Cardiac fibroblast (primary cell): ENCODE measurements at regions not wholly inside any gene's neighbourhood (a gene's known extent, or its start where the extent isn't known, plus 50 kb on each side); places are given as distances from the start of the nearest gene placed in this dataset.

Experiments used
- DNase-seq, 2 donors: peaks; one replicate each; pipeline versions ENCODE4 v3.0.0 to v3.0.0-alpha.2; 2010; ENCODE audit warnings: low read depth in 2 of 2
- H3K4me3 ChIP-seq, 2 donors: replicated peaks in 1 of 2; 1 replicate in 1 of 2; 2 replicates in 1 of 2; pipeline ENCODE4 v1.5.1; 2011; ENCODE audit warnings: low read depth in 2 of 2, low read length in 2 of 2, mild to moderate bottlenecking in 2 of 2, moderate library complexity in 1 of 2
- CTCF ChIP-seq: IDR thresholded peaks from one replicate; pipeline ENCODE4 v1.5.1; 2011; ENCODE audit warnings: low read depth, mild to moderate bottlenecking, low read length, inconsistent platforms

DNA sequence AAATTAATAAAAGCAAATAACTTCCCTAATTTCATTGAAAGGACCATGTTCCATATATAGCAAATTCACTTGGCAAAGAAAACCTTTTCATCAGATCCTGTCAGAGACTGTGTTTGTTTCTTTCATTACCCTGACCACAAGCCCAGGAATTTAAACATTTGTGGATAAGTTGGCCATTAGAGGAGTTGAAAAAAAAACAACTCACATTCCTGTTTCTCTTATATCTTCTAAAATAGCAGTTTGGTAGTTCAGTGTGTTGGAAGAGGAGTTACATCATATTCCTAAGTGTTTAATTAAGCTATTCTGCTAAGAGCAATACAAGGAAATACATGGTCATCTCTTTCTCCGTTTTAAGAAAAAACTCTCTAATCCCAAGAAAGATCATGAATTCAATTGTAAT is 505.6 kb downstream of the TLE1 start:
- DNase-seq: peak; percentile 25 to 57
- H3K4me3 ChIP-seq: no peak overlapping the region
- no peak for TF ChIP-seq CTCF

- peak in 1 of 2 donors; percentile 88 for DNase-seq
- H3K4me3 ChIP-seq: no peak overlapping the region
- no peak for TF ChIP-seq CTCF
Measured at GRCh38 chr9:81182431-81182830, 506.9 kb downstream of the TLE1 start.

DNA sequence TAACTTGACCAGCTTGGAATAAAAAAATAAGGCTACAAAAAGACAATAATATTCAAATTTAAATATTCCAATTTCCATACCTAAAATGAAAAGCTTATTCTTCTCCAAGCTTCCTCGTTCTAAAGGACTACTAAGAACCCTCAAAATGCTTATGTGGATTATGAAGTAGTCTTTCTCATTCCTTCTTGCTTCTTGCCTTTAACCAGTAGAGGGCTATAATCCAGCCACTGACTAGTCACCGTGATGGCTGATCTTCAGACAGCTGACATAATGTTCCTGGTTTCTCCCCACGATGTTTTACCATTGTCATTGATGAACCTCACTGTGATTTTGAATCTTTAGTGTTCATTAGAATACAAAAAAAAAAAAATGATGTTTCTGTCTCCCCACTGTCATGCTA is 515.3 kb downstream of the TLE1 start:
- peak; percentile 25 for TF ChIP-seq CTCF
- no peak overlapping the region for H3K4me3 ChIP-seq
- no peak for DNase-seq

DNA sequence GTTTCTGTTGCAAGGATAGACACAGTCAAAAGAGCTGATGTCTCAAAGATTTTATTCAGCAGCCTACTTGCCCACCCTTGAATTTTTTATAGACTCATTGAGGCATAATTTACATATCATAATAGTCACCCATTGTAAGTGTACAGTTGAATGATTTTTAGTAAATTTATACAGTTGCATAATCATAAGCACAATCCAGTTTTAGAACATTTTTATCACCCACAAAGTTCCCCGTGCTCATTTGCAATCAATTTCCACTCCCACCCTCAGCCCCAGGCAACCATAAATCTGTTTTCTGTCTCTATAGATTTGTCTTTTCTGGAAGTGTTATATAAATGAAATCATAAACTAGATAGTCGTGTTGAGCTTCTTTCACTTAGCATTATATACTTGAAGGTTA is 517.7 kb downstream of the TLE1 start:
- no peak for TF ChIP-seq CTCF
- H3K4me3 ChIP-seq: no peak overlapping the region
- no peak for DNase-seq

GRCh38 chr9:81162361-81162760 is 527.0 kb downstream of the TLE1 start:
- no peak for TF ChIP-seq CTCF
- no peak overlapping the region for H3K4me3 ChIP-seq
- DNase-seq: no peak

DNA sequence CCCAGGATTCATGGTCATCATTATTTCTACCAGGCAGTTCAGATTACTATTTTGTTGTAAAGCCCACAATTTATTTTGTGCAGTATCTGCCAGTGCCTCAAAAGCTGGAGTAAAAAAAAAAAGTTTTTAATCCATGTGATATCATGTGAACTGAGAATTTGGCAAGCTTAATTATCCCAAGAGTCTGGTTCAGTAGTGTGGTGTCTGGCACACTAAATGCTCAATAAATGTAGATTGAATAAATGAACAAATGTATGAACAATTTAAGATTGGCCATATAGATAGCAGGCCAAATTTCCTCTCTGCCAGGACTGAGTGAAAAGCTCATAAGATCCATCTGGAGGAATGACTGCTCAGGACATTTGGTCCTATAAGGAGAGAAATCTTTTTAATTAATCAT is 533.0 kb downstream of the TLE1 start:
- DNase-seq: no peak
- TF ChIP-seq CTCF: no peak
- H3K4me3 ChIP-seq: no peak overlapping the region

GRCh38 chr9:81150016-81150625 is 539.2 kb downstream of the TLE1 start:
- TF ChIP-seq CTCF: no peak

More at GRCh38 chr9:81150016-81150625, 539.2 kb downstream of the TLE1 start:
- no peak for DNase-seq
- H3K4me3 ChIP-seq: no peak overlapping the region
